ENCODE measurements at regions not wholly inside any gene's neighbourhood (a gene's known extent, or its start where the extent isn't known, plus 50 kb on each side); places are given as distances from the start of the nearest gene placed in this dataset.
A peak's percentile ranks its signal among the peaks of the same experiment; 100 is the strongest.

- DNase-seq, result no peak
Observed at GRCh38 chr5:124292322-124292855, 454.1 kb downstream of the ZNF608 start.

- DNase-seq, result peak; percentile 92
Observed at GRCh38 chr5:124289641-124290311, 456.7 kb downstream of the ZNF608 start.

- peak; percentile 56 for DNase-seq
Observed at GRCh38 chr5:124289130-124289529, 457.3 kb downstream of the ZNF608 start.

- no peak for DNase-seq
Observed at GRCh38 chr5:124287813-124288212, 458.6 kb downstream of the ZNF608 start.

- peak; percentile 39 for DNase-seq
Observed at GRCh38 chr5:124285733-124286132, 460.7 kb downstream of the ZNF608 start.

- DNase-seq, result peak; percentile 28
Observed at GRCh38 chr5:124285071-124285470, 461.4 kb downstream of the ZNF608 start.

GRCh38 chr5:124283031-124283430 is 463.4 kb downstream of the ZNF608 start:
- no peak for DNase-seq

GRCh38 chr5:124280079-124280478 is 466.4 kb downstream of the ZNF608 start:
- no peak for DNase-seq

GRCh38 chr5:124279146-124279876 is 467.1 kb downstream of the ZNF608 start:
- DNase-seq, result no peak

GRCh38 chr5:124278636-124279035 is 467.8 kb downstream of the ZNF608 start:
- peak; percentile 11 for DNase-seq

GRCh38 chr5:124277767-124278545 is 468.5 kb downstream of the ZNF608 start:
- no peak for DNase-seq

- DNase-seq, result no peak
Observed at GRCh38 chr5:124276166-124276565, 470.3 kb downstream of the ZNF608 start.

- no peak for DNase-seq
Observed at GRCh38 chr5:124274949-124275348, 471.5 kb downstream of the ZNF608 start.

GRCh38 chr5:124264499-124264898 is 481.9 kb downstream of the ZNF608 start:
- no peak for DNase-seq

GRCh38 chr5:124263680-124264491 is 482.6 kb downstream of the ZNF608 start:
- peak; percentile 37 for DNase-seq

GRCh38 chr5:124262991-124263571 is 483.4 kb downstream of the ZNF608 start:
- DNase-seq, result peak; percentile 62

- no peak for DNase-seq
Observed at GRCh38 chr5:124262470-124262869, 484.0 kb downstream of the ZNF608 start.

GRCh38 chr5:124261848-124262247 is 484.6 kb downstream of the ZNF608 start:
- no peak for DNase-seq

- no peak for DNase-seq
Observed at GRCh38 chr5:124260921-124261515, 485.4 kb downstream of the ZNF608 start.

- no peak for DNase-seq
Observed at GRCh38 chr5:124259017-124259416, 487.4 kb downstream of the ZNF608 start.

GRCh38 chr5:124257048-124257447 is 489.4 kb downstream of the ZNF608 start:
- peak; percentile 11 for DNase-seq
